Neural cell (in vitro differentiated cells): ENCODE measurements at regions not wholly inside any gene's neighbourhood (a gene's known extent, or its start where the extent isn't known, plus 50 kb on each side); places are given as distances from the start of the nearest gene placed in this dataset.

Experiments
- EZH2 ChIP-seq: fragments of 200-600, 300-800 bp; shearing (Covaris generic), sonication (generic); IDR thresholded peaks from 2 replicates; pipeline ENCODE4 v1.6.1; 2014; ENCODE audit warnings: antibody characterized with exemption, low read length, borderline replicate concordance, mild to moderate bottlenecking; ENCODE audit not compliant: insufficient read depth, poor library complexity, severe bottlenecking
- MXI1 ChIP-seq: fragments of 450-650 bp; conservative IDR thresholded peaks from 2 replicates; pipeline ENCODE4 v1.6.1; 2014; ENCODE audit warnings: antibody characterized with exemption, mild to moderate bottlenecking; ENCODE audit not compliant: poor library complexity, severe bottlenecking
- SMC3 ChIP-seq: fragments of 450-650 bp; conservative IDR thresholded peaks from 2 replicates; pipeline ENCODE4 v1.6.1; 2014; ENCODE audit warnings: antibody characterized with exemption, mild to moderate bottlenecking, moderate library complexity; ENCODE audit not compliant: poor library complexity
- TF ChIP-seq, protein P1 (sequence below): fragments of 450-650 bp; IDR thresholded peaks from 2 replicates; pipeline ENCODE4 v1.5.1; 2014; ENCODE audit warnings: antibody characterized with exemption, mild to moderate bottlenecking, moderate library complexity; ENCODE audit not compliant: poor library complexity, severe bottlenecking
- TF ChIP-seq, protein P2 (sequence below): IDR thresholded peaks from 2 replicates; pipeline ENCODE4 v1.6.1; 2012; ENCODE audit warnings: borderline replicate concordance

DNA sequence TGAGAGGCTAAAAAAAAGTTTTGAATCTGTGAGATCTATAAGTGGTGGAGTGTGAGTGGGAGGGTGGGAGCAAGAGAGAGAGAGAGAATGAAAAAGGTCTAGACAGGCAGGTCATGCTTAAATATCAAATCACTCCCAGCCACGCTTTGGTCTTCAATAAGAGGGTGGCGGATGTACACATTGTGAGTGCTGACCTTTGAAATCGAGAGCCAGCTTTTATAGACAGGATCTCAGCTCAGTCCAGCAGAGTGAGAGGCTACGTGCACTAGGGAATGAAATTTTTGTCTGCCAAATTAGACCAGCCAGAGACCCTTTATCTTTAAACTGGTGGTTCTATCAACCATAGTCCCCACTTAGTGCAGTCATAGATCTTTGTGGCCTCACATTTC, 342.3 kb upstream of the PROK2 start:
- TF ChIP-seq, protein P1, sequence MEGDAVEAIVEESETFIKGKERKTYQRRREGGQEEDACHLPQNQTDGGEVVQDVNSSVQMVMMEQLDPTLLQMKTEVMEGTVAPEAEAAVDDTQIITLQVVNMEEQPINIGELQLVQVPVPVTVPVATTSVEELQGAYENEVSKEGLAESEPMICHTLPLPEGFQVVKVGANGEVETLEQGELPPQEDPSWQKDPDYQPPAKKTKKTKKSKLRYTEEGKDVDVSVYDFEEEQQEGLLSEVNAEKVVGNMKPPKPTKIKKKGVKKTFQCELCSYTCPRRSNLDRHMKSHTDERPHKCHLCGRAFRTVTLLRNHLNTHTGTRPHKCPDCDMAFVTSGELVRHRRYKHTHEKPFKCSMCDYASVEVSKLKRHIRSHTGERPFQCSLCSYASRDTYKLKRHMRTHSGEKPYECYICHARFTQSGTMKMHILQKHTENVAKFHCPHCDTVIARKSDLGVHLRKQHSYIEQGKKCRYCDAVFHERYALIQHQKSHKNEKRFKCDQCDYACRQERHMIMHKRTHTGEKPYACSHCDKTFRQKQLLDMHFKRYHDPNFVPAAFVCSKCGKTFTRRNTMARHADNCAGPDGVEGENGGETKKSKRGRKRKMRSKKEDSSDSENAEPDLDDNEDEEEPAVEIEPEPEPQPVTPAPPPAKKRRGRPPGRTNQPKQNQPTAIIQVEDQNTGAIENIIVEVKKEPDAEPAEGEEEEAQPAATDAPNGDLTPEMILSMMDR: no peak
- TF ChIP-seq MXI1 (no peak), EZH2 (no peak), SMC3 (no peak)
- TF ChIP-seq, protein P2, sequence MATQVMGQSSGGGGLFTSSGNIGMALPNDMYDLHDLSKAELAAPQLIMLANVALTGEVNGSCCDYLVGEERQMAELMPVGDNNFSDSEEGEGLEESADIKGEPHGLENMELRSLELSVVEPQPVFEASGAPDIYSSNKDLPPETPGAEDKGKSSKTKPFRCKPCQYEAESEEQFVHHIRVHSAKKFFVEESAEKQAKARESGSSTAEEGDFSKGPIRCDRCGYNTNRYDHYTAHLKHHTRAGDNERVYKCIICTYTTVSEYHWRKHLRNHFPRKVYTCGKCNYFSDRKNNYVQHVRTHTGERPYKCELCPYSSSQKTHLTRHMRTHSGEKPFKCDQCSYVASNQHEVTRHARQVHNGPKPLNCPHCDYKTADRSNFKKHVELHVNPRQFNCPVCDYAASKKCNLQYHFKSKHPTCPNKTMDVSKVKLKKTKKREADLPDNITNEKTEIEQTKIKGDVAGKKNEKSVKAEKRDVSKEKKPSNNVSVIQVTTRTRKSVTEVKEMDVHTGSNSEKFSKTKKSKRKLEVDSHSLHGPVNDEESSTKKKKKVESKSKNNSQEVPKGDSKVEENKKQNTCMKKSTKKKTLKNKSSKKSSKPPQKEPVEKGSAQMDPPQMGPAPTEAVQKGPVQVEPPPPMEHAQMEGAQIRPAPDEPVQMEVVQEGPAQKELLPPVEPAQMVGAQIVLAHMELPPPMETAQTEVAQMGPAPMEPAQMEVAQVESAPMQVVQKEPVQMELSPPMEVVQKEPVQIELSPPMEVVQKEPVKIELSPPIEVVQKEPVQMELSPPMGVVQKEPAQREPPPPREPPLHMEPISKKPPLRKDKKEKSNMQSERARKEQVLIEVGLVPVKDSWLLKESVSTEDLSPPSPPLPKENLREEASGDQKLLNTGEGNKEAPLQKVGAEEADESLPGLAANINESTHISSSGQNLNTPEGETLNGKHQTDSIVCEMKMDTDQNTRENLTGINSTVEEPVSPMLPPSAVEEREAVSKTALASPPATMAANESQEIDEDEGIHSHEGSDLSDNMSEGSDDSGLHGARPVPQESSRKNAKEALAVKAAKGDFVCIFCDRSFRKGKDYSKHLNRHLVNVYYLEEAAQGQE: no peak
